Activated CD4-positive, alpha-beta T cell treated with anti-CD3 and anti-CD28 coated beads for 1 hour (primary cell): ENCODE measurements at regions not wholly inside any gene's neighbourhood (a gene's known extent, or its start where the extent isn't known, plus 50 kb on each side); places are given as distances from the start of the nearest gene placed in this dataset.

Experiments
- DNase-seq: peaks from one replicate; pipeline ENCODE4 v3.0.0-alpha.2; 2020

DNA sequence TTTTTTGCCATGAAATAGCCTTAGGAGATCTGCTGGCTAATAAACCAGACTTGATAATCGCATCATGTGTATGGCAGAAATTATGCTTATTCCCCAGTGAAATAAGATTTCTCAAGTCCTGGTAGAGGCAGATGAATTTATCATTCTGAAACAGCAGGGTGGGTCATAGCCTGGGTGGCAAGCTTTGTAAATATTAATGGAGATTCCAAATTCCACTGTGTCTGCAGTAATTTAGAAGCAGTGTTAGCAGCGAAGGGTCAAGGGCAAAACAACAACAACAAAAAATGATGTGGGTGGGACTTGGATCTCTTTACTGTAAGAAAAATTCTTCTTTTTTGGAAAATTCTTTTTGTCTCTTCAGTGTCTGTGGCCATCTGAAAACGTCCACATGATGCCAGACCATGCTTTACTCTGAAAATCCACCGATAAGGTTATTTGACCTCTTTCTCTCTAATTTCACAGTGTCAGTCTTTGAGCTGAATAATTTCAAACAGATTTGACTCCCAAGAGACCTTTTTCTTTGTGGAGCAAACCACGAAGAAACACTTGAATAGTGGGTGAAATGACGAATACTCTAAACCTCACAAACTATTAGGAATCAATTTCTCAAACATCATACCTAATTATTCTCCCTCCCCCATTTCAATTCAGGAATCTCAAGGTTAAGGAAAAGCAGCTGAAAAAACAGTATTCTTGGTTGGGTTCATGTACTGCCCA lies 106.0 kb upstream of the RPS23 start:
- no peak for DNase-seq

DNA sequence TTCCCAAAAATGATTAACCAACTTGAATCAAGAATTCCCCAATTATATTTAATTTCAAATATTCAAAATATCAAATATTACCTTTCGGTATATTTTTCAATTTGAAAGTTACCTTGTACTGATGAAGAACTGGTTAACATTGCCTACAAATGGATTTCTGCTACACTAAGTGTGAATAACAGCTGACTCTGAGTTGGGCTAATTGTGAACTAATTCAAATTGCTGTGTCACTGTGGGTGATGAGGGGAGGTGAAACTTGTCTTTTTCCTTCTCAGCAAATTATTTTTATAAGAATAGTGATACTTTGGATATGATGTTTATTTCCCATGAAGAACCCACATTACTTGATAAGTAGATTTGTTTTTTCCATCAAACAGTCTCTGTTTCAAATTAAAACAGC lies 103.4 kb upstream of the RPS23 start:
- no peak for DNase-seq

DNA sequence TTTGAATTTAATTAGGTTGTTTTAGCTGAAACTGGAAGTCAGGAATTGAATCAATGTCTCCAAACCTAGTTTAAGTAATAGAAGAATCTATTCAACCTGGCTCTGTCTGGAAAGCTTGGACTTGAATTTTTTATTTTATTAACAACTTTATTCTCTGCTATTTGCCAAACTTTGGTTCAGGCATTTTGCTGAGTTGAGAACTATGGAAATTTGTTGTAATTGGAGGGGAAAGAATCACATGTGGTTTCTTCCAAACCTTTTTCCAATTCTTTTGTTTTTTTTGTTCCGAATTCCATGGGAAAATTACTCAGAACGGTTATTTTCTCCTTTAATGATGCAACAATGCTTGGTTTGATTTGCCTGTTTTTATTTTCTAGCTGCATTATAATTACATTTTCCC lies 98.2 kb upstream of the RPS23 start:
- DNase-seq, result no peak

DNA sequence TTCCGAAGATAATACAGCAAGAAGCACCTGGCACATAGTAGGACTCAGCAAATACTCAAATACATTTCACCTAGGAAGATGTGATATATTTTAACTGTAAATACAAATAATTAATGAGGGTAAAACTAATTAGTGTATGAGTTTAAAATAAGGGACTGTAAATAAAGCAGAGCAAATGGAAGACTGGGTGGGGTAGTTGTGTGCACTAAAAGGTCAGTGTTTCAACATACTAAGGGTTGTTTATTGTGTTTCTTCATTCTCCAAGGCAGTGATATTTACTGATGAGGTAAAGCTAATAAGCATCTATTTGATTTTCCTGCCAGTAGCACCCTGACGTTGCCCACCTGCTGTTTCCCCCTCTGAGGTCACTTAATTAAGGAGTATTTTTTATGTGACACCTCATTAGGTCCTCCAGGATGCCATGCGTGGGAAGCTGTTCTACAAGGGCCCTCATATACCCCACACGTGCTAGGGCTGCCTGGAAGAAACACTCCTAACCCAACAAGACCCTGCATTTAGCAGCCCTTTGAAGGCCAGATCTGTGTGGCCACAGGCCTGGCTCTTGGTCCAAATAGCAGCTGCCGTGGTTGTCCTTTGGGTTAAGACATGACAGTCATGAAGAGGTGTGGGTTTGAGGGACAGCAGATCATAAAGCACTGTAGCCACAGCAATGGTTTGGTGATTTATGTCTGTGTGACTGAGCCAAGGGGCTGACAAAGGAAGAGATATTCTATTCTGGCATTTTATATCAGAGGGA lies 97.5 kb upstream of the RPS23 start:
- no peak for DNase-seq

DNA sequence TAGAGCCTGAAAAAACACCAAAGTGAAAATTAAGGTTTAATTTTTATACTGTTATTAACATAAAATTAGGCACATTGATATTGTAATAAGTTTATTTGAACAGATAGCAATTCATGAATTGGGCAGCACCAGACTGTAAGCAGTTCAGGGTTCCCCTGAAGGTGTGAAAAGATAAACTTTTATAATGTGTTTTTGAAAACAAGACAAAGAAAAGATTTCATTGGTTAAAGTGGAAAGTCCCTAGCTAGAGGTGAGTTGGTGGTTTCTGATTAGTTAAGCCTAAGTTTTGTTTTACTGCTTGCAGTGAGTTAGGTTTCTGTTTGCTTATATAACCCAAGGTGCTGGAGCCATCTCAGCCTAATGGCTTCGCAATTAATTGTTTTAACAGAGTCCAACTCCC lies 96.5 kb upstream of the RPS23 start:
- DNase-seq, result no peak

DNA sequence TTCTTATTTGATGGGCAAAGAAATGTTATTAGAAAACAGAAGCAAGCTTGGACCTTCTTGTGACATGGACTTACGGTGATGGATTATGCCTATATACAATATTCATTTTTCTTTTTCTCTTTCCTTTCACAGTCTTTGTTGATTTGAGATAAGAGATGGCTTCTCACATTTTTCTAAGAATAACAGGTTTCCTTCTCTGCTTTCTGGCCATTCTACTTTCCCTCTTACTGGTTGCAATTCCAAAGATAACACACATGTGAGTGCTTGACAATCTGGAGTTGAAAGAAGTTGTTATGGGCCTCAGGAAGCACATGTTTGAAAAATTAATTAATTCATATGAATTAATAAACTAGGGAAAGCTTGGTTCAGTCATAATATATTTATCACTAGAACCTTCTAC lies 89.8 kb upstream of the RPS23 start:
- DNase-seq, result no peak

DNA sequence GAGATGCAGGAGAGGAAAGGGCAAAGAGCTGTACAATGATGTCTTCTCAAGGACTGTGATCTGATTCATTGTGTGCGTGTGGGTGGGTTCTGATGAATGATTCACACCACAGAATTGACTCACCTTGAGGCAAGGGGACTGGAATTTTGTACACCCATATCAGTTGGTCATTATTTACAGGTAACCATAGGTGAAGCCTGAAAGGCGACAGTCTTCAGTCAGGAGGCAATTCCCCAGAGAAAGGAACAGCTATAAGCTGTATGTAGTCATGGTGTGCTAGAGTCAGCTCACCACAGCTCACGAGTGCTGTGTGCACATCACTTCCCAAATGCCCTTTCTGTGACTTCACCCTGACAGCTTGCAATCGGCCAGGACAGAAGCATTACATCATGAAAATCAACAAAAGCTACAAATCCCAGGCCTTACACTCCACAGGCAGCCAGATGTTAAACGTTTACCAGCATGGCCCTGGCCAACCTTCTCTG lies 87.6 kb upstream of the RPS23 start:
- no peak for DNase-seq

DNA sequence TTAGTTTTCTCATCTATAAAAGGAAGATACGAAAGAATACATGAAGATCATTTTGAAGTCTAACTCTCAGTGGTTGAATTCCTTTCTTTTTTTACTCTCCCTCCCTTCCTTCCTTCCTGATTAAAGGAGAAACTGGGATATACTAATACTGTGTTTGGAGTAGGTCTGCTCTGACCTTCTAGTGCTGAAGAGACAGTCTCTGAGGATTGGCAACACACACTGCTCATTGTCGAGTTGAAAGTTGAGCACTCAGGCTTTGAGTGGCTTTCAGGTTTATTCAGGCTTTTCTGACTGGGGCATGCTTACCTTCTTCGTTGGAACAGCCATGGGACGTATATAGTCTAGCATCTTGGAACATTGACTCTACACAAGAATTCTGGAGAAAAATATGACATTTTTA lies 86.9 kb upstream of the RPS23 start:
- no peak for DNase-seq

DNA sequence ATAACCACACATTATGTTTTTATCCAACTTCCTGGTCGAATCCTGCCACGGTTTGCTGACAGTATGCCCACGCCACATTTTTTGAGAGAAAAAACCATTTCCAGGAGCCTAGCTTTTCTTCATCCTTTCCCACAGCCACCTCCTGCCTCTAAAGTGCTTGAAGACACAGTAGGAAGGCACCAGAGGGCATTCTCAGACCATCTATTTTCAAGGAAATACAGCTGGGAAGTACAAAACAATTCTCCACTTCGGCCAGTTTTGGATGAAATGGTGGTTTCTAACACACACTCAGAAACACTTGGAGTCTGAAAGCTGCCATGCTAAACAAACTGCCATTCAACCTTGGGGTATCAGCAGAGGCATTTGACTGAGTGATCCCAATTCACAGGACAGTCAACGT lies 86.3 kb upstream of the RPS23 start:
- DNase-seq, result no peak

DNA sequence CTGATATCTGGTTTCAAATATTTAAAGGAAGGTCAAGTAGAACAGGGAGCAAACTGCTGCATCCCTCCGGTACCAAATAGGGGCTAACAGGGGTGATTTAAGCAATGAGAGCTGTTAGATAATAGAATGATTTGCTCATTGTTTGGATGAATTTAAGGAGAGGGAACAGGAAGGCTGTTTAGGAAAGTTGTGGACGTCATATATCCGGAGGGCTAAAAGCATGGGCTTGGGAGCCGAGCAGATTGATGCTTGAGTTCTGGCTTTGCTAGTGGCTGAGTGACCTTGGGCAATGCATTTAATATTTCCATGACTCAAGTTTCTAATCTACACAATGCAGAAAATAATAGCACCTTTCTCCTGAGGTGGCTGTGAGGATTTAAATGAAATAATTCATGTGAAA lies 85.4 kb upstream of the RPS23 start:
- DNase-seq, result no peak

DNA sequence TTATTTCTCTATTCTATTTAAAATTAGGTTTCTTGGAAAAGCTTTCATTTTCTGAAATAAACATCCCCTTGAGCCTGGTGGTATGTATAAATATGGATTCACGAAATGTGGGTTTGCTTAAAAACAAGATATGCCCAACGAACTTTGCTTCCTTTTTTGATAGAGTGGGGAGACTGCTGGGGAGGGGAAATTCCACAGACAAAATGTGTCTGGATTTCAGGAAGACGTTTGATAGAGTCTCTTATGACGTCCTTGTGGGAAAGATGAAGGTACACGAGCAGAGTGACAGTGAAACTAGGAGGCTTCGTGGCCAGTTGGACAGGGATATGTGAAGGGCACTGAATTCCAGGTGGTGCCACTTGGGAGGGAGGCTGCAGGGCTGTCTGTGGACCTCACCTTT lies 84.5 kb upstream of the RPS23 start:
- DNase-seq, result no peak

DNA sequence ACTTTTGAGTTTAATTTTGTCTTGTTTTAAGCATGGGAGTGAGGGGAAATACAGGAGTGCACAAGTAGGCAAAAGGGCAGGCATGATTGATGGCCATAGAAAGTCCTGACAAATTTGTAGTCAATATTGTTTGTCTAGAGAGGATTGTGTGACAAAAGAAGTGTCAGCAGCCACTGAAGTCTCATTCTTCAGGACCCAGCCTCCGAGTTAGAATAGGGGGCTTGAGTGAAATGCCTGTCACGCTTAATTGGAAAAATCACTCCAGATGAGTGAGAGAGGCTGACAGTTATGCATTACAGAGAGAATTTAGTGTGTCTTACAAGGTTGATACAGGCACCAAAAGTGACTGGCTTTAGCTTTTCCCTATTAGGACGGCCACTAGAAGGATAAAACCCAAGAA lies 81.9 kb upstream of the RPS23 start:
- no peak for DNase-seq

DNA sequence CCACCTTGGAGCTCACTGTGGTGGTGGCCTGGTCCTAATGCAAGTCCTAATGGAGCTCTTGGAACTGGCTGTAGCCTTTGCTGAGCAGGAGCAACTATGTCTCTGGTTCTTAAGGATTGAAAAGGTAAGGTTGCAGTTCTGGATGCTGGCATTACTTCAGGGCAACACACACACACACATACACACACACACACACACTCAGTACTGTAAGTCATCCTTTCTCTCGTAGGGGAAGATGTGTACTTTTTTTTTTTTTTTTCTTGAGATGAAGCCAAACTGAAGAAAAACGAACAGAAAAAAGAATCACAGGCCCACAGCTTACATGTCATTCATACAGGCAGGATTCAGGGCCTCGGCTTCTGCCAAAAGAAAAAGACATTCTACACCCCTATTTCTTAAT lies 81.1 kb upstream of the RPS23 start:
- no peak for DNase-seq

DNA sequence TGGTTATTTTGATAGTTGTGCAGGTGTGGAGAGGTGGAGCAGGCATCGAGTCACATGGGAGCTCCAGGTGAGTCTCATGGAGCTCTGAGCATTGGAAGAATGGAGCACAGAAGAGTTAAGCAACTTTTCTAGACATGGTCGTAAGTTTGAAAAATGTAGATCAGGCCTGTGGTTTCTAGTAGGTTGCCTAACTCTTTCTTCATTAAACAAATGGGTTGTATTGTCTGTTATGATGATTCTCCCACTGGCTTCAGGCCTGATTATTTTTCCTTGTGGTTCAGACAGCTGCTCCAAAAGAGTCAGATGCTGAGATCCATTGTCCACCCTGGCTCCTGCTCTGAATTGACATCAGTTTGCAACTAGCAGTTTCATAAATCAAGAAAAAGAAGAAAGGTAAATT lies 80.3 kb upstream of the RPS23 start:
- DNase-seq, result no peak

DNA sequence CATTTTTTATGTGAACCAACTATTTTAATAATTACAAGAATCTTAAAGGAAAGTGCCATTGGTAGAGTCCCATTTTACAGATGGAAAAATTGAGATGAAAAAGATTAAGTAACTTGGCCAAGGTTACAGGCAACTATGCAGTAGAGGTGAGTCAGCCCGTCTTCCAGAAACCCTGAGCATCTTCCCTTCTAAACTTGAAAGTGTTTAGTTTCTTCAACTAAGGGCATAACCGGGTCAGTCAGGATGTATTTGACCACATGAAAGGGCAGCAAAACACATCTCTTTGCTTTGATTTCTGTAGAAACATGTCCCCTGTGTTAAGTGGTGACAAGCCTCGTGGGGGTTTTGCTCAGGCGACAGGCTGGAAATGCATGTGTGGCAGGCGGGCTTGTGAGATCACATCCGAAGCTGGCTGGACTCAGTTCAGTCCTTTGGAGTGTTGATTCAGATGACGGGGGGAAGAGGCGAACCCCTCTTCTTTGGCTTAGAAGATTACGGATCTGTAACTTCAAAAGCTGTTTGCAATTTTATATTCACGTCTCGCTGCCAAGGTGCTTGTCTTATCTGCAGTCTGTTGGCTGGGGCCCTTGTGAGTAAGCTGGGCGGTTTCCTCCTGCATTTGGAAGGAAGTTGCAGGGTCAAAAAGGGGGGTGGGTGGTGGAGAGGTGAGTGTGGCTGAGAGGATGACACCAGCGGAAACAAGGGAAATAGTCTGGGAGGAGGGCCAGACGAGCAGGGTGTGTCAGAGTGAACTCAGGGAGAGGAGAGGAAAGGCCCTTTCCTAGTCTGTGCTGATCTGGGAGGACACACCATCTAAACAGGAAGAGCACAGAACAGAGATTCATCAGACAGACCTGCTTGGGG lies 78.9 kb upstream of the RPS23 start:
- peak; percentile 63 for DNase-seq

DNA sequence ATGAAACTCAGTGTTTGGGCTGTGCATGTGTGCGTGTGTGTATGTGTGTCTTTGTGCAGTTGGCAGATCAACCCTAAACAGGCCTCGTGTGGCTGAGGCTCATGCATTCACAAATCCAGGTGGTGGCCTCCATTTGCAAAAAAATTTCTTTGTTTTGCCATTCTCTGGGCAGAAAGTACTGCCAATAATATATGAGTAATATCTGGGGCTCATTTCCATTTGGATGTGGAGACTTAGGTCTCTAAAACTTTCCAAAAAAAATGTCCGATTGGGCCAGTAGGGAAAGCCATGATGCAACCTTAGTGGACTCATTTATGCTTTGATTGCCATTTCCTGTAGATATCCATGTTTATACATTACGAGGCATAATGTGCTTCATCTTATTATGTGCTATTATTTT lies 77.9 kb upstream of the RPS23 start:
- DNase-seq, result no peak

DNA sequence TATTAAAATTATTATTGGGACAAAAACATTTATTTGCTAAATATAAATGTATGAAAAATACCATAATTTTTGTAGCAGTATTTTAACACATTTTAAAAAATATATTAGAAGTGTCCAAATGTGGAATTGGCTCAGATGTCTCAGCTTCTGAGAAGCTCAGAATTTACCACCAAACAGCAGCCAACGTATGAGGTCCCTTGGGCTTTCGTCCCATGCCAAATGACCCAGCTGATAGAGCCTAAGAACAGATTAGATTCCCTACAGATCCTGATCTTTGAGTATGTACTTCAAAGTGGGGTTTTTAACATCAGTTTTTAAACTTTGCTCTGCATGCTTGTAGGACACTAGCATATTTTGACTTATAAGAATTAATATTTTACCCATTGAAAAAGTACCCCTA lies 77.3 kb upstream of the RPS23 start:
- DNase-seq, result no peak

DNA sequence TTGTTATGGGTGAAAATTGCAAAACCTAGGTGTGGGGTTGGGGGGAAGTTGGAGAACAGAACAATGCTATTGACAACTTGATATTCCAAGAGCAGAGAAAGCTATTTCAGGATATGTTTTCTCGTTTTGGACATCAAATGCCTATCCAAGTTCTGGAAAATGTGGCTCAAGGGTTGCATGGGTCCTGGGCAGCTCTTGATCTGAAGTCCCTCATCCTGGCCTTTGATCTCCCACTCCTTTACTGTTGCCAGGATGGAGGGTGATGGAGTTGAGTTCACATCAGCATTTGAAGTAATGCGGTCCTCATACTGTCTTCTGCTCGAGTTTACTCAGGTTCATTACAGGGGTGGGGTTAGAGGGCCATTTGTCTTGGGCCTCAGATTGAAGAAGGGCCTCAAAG lies 76.9 kb upstream of the RPS23 start:
- no peak for DNase-seq

DNA sequence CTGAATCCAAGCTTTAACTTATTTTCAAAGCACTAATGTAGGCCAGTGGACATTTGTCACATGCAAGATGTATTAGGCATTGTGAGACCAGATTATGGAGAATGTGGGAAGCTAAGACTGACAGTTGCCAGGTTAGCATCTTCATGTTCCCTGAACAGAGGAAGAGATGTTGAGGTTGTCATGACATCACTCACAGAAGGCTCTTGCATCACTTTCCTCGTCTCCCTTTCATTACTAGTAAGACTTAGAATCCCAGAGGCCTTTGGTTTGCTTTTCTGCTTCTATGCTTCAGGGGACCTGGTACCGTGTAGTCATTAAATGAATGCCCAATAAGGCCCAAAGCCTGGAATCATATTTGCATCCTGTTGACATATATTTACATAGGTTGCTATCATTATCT lies 76.4 kb upstream of the RPS23 start:
- DNase-seq, result no peak

DNA sequence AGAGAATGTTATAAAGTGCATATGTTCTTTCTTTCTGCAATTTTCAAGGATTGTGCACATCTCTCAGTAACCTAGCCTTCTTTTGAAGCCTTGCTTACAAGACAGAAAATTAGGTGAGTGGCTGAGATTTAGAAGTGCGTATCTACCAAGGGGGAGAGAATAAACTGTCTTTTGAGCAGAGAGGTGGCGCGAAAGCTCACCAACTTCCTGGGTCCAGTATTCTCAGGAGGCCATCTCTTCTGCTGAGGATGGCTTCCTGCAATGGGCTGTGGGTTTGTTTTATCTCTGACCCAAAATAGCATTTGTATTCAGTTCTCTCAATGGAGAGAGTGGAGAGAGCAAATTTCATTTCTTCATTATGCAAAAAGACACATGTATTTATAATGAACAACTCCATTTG lies 75.4 kb upstream of the RPS23 start:
- DNase-seq, result no peak

DNA sequence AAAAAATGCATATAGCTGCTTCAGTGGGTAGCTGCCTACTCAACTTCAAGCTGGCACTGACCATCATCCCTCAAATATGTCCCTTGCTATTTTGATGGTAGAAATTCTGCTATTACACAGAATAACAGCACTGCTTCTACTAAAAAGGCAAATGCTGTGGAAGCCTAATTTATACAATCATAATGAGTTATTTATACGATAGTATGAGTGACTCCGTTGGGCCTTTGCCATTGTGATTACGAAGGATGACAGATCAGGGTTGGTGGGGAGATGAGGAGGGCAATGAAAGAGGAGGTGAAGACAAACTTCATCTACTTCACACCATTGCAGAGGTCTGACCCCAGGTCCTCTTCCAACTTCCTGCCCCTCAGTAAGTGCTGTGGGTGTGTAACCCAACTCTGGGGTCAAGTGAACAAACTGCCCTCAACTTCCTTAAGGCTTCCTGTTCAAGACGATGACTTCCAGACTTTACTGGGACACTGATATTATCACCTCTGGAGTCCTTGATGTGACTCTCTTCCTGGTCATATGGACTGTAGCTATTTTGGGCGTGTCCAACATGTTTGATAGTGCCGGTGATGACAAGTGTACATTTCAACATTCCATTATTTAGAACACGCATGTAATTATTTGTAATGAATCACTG lies 74.1 kb upstream of the RPS23 start:
- no peak for DNase-seq

DNA sequence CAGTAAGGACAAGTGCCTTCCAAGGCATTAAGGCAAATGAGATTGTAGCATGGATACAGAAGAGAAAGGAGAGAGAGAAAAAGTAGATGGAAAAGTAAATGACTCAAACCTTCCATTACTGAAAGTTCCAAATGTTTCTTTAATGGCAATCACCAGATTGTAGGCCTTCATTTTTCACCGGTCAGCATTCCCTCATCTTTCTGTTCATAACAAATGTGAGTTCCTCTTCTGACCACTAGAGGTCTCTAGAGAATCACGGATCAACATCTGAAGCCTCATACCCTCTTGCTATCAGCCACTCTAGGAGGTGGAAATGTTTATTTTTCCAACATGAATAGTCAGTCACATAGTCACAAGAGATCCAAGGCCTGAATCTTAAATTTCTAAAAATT lies 73.6 kb upstream of the RPS23 start:
- DNase-seq, result no peak

DNA sequence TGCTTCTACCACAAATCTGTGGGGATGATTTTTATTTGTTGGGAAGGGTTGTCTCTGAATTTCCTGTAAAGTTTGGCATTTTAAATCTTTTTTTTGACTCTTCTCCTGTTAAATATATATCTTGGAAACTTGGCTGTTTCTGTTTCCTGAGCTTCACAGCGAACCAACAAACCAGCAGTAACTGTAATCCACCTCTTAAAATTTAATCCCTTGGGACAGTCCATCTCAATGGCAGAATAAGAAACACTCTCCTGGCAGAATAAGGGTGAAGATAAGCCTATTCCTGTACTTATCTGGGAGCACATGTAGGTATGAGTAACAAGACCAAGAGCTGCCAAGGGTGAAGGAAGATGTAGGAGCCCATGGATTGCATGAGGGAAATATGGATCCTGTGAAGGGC lies 73.1 kb upstream of the RPS23 start:
- DNase-seq, result no peak
